GM12878 (cell line): ENCODE measurements at regions not wholly inside any gene's neighbourhood (a gene's known extent, or its start where the extent isn't known, plus 50 kb on each side); places are given as distances from the start of the nearest gene placed in this dataset.

Source experiments
- ATAC-seq: fragments of 200-7000 bp; cut with Tn5 transposase; 3 replicates; pipeline ENCODE4 v1.9.1; 2020; ENCODE audit warnings: mild to moderate bottlenecking, moderate library complexity
- BruUV-seq: library from RNA; stranded (reverse); fragments of 400-500 nt; replicated peaks from 2 replicates; lab custom pipeline; 2021; lab: Mats Ljungman, UMichigan
- CTCF ChIA-PET: fragments of 300-600 bp; sonication (Branson Sonifier 250); formaldehyde crosslinking; extraction: SDS; loops from one replicate; lab custom pipeline; 2021; ENCODE audit warnings: inconsistent platforms; lab: Yijun Ruan, JAX
- POLR2A ChIA-PET: fragments of 350-600 bp; formaldehyde crosslinking; extraction: SDS; loops from one replicate; lab custom pipeline; 2021; ENCODE audit warnings: inconsistent platforms; lab: Charles Lee
- RAD21 ChIA-PET: fragments of 300-600 bp; sonication (Branson Sonifier 250); formaldehyde crosslinking; loops from one replicate; lab custom pipeline; 2023; ENCODE audit warnings: antibody characterized with exemption; ENCODE audit not compliant: unreplicated experiment; lab: Charles Lee
- SMC1A ChIA-PET: fragments of 300-600 bp; sonication (Branson Sonifier 250); formaldehyde crosslinking; loops from one replicate; lab custom pipeline; 2023; ENCODE audit not compliant: unreplicated experiment, uncharacterized antibody; lab: Charles Lee
- DNase-seq: peaks from one replicate; pipeline ENCODE4 v3.0.0-alpha.2; 2011; ENCODE audit warnings: low read depth, low spot score
- FAIRE-seq: peaks from 3 replicates; lab custom pipeline; 2011; peaks lifted over from hg19 to GRCh38; lab: Jason Lieb, UNC
- H2AFZ ChIP-seq: 2 replicates; pipeline ENCODE4 v1.6.0; 2011; ENCODE audit warnings: low read depth, low read length, control low read depth; ENCODE audit not compliant: control insufficient read depth
- H3K27ac ChIP-seq: 2 replicates; pipeline ENCODE4 v1.5.1; 2011; ENCODE audit warnings: control low read depth; ENCODE audit not compliant: control insufficient read depth, insufficient read depth
- H3K27me3 ChIP-seq, 2 experiments: replicated peaks in 1 of 2; 2 replicates each; pipeline versions ENCODE4 v1.6.0 to v1.6.1; 2011; ENCODE audit warnings: low read length in 1 of 2; ENCODE audit not compliant: control insufficient read depth in 2 of 2, insufficient read depth in 2 of 2
- H3K36me3 ChIP-seq, 2 experiments: 2 replicates each; pipeline ENCODE4 v1.5.1; 2011; ENCODE audit warnings: low read length in 1 of 2; ENCODE audit not compliant: control insufficient read depth in 2 of 2, insufficient read depth in 2 of 2
- H3K4me1 ChIP-seq: 2 replicates; pipeline ENCODE4 v1.6.1; 2011; ENCODE audit warnings: mild to moderate bottlenecking, low read length, moderate library complexity, mixed read lengths; ENCODE audit not compliant: control insufficient read depth, insufficient read depth
- H3K4me2 ChIP-seq: 2 replicates; pipeline ENCODE4 v1.6.0; 2011; ENCODE audit warnings: control low read depth; ENCODE audit not compliant: control insufficient read depth, insufficient read depth
- H3K4me3 ChIP-seq: fragments of 200-600 bp; sonication (generic); 2 replicates; pipeline ENCODE4 v1.5.1; 2016
- H3K79me2 ChIP-seq: 2 replicates; pipeline ENCODE4 v1.6.0; 2011; ENCODE audit warnings: low read length; ENCODE audit not compliant: control insufficient read depth, insufficient read depth
- H3K9ac ChIP-seq: 2 replicates; pipeline ENCODE4 v1.8.0; 2011; ENCODE audit warnings: low read length, control low read depth, mixed read lengths; ENCODE audit not compliant: control insufficient read depth, insufficient read depth
- H3K9me3 ChIP-seq: replicated peaks from 3 replicates; pipeline ENCODE4 v1.5.1; 2011; ENCODE audit warnings: mild to moderate bottlenecking, low read length; ENCODE audit not compliant: control insufficient read depth, insufficient read depth
- H4K20me1 ChIP-seq: 2 replicates; pipeline ENCODE4 v1.6.0; 2011; ENCODE audit not compliant: control insufficient read depth, insufficient read depth
- ATF7 ChIP-seq: fragments of 450-650 bp; IDR thresholded peaks from 2 replicates; pipeline ENCODE4 v1.6.1; 2016; ENCODE audit warnings: low read depth, mild to moderate bottlenecking
- CBX5 ChIP-seq: sonication (generic); IDR thresholded peaks from 2 replicates; pipeline ENCODE4 v1.6.1; 2016; ENCODE audit warnings: low read depth, moderate library complexity, mild to moderate bottlenecking, inconsistent platforms
- GATAD2B ChIP-seq: fragments of 450-650 bp; conservative IDR thresholded peaks from 2 replicates; pipeline ENCODE4 v1.6.1; 2017; ENCODE audit warnings: low read depth, mild to moderate bottlenecking, moderate library complexity
- JUND ChIP-seq: IDR thresholded peaks from 2 replicates; pipeline ENCODE4 v1.6.1; 2012; ENCODE audit warnings: low read depth, mild to moderate bottlenecking, low read length, improper control_type of control experiment, moderate library complexity
- PAX5 ChIP-seq: IDR thresholded peaks from 2 replicates; pipeline ENCODE4 v1.6.1; 2011; ENCODE audit warnings: low read depth, low read length, borderline replicate concordance
- RUNX3 ChIP-seq: IDR thresholded peaks from 2 replicates; pipeline ENCODE4 v1.6.1; 2012; ENCODE audit warnings: low read length, inconsistent platforms
- SUPT20H ChIP-seq: IDR thresholded peaks from 2 replicates; pipeline ENCODE4 v1.6.1; 2011; ENCODE audit warnings: low read depth, mild to moderate bottlenecking, low read length, moderate library complexity, borderline replicate concordance; ENCODE audit not compliant: control insufficient read depth
- TCF3 ChIP-seq: IDR thresholded peaks from 2 replicates; pipeline ENCODE4 v1.6.1; 2012; ENCODE audit warnings: low read depth, mild to moderate bottlenecking, low read length, borderline replicate concordance; ENCODE audit not compliant: insufficient read depth
- WGBS: methylation state at CpG from one replicate; pipeline ENCODE4 v1.1.6; 2016; ENCODE audit warnings: low lambda C conversion rate; ENCODE audit not compliant: insufficient replicate concordance, insufficient coverage; ENCODE audit errors: missing lambda C conversion rate; 5-methylcytosine and 5-hydroxymethylcytosine counted together
- in situ Hi-C: fragments of 300-500 bp; cut with MboI; formaldehyde crosslinking; loops from 9 replicates; pipeline ENCODE4 v1.14.3; 2018; ENCODE audit warnings: mixed read lengths
- intact Hi-C: fragments of 100-400 bp; cut with micrococcal nuclease; formaldehyde crosslinking; loops from one replicate; pipeline ENCODE4 v1.14.2; 2022; ENCODE audit not compliant: unreplicated experiment
- TF ChIP-seq, protein P1 (sequence below): fragments of 450-650 bp; IDR thresholded peaks from 2 replicates; pipeline ENCODE4 v1.6.1; 2014; ENCODE audit warnings: mild to moderate bottlenecking

DNA sequence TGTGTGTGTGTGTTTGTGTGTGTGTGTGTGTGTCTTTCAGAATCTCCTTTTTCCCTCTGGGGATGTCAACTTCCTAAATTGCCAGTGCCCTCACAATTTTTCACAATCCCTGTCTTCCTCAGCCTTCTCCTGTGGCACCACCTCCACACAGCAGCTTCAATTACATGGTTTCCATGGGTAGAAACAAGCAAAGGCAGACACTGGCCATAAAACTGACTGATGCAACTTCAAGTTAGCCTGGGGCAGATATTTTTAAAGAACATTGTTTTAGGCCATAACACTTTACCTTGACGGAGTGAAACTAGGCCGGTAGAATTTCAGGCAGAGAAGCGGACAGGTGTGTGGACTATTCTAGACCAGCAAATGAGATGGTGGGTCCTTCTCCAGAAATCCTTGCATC is 405.8 kb upstream of the SUCLG2 start:
- H3K79me2 ChIP-seq = no peaks in the 10 kb centered on the region
- FAIRE-seq (no peak), DNase-seq (no peak), ATAC-seq (no peak)
- intact Hi-C loops = no loop called here
- BruUV-seq = no TSS peak
- no peaks in the 10 kb centered on the region for H4K20me1 ChIP-seq
- H3K27me3 ChIP-seq = no peaks in the 10 kb centered on the region
- ChIA-PET CTCF (no interaction called here), SMC1A (no interaction called here), POLR2A (no interaction called here), RAD21 (no interaction called here)
- no peak overlapping the region for H3K4me3 ChIP-seq
- H3K9me3 ChIP-seq = no peaks in the 10 kb centered on the region
- no peak overlapping the region for H3K27ac ChIP-seq
- H3K36me3 ChIP-seq = no peaks in the 10 kb centered on the region
- H2AFZ ChIP-seq = no peak overlapping the region
- 49% methylated on average over 3 of the region's 3 CpGs for WGBS
- H3K4me1 ChIP-seq = no peaks in the 10 kb centered on the region
- H3K9ac ChIP-seq = no peak overlapping the region
- no peak overlapping the region for H3K4me2 ChIP-seq
- TF ChIP-seq CBX5 (no peak), JUND (no peak), RUNX3 (no peak), SUPT20H (no peak)
- in situ Hi-C loops = no loop called here

DNA sequence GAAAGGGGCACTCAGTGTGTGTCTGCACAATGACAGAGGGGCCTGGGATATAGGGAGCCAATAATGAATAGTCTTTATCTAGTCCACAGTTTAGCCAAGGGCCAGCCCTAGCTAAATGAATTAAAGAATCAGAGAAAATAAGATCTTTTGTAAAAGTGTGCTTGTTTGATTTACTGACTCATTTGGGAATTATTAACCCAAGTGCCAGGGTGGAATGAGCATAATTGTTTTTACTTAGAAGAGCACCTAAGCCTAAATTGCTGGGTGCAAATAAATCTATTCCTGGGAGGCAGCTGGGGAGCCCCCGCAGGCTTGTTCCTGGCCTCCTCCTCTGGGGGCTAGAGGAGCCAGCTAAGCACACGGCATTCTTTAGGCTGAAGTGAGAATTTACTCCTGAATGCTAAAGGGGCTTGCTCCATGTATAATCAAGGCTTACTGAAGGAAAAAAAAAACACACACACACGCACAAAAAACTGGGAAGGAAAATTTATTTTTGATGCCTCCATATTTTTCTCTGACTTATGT is 405.3 kb upstream of the SUCLG2 start:
- intact Hi-C loops = no loop called here
- H3K9me3 ChIP-seq = no peaks in the 10 kb centered on the region
- CTCF ChIA-PET = no interaction called here
- no peak for DNase-seq
- H3K4me3 ChIP-seq = no peak overlapping the region
- H3K4me1 ChIP-seq = no peaks in the 10 kb centered on the region
- H3K27ac ChIP-seq = no peak overlapping the region
- no peak for TF ChIP-seq PAX5
- no peak for TF ChIP-seq GATAD2B
- TF ChIP-seq TCF3 = no peak
- TF ChIP-seq ATF7 = no peak
- TF ChIP-seq, protein P1, sequence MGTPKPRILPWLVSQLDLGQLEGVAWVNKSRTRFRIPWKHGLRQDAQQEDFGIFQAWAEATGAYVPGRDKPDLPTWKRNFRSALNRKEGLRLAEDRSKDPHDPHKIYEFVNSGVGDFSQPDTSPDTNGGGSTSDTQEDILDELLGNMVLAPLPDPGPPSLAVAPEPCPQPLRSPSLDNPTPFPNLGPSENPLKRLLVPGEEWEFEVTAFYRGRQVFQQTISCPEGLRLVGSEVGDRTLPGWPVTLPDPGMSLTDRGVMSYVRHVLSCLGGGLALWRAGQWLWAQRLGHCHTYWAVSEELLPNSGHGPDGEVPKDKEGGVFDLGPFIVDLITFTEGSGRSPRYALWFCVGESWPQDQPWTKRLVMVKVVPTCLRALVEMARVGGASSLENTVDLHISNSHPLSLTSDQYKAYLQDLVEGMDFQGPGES = no peak
- TF ChIP-seq, all 136 proteins: peak for 0
- no peak for ATAC-seq
- no TSS peak for BruUV-seq
- POLR2A ChIA-PET = no interaction called here
- Histone ChIP-seq H4K20me1 (no peaks in the 10 kb centered on the region), H2AFZ (no peak overlapping the region), H3K79me2 (no peaks in the 10 kb centered on the region), H3K36me3 (no peaks in the 10 kb centered on the region), H3K9ac (no peak overlapping the region), H3K4me2 (no peak overlapping the region), H3K27me3 (no peaks in the 10 kb centered on the region)
- 0% methylated on average over 3 of the region's 3 CpGs for WGBS
- no peak for FAIRE-seq
- SMC1A ChIA-PET = no interaction called here
- RAD21 ChIA-PET = no interaction called here
- in situ Hi-C loops = no loop called here
